H9 (cell line): ENCODE measurements at regions not wholly inside any gene's neighbourhood (a gene's known extent, or its start where the extent isn't known, plus 50 kb on each side); places are given as distances from the start of the nearest gene placed in this dataset.

Source experiments
- DNase-seq: peaks from one replicate; pipeline ENCODE4 v3.0.0-alpha.2; 2017
- H2AFZ ChIP-seq: one replicate; pipeline ENCODE4 v1.6.1; 2013; ENCODE audit warnings: mild to moderate bottlenecking, low read length, control low read depth, moderate library complexity
- H2AK5ac ChIP-seq: 2 replicates; pipeline ENCODE4 v1.6.1; 2013; ENCODE audit warnings: low read length, control low read depth, mixed read lengths; ENCODE audit not compliant: insufficient read length
- H2BK120ac ChIP-seq: one replicate; pipeline ENCODE4 v1.6.1; 2013; ENCODE audit warnings: low read depth, mild to moderate bottlenecking, low read length, control low read depth, inconsistent platforms; ENCODE audit not compliant: poor library complexity, severe bottlenecking
- H2BK12ac ChIP-seq: 2 replicates; pipeline ENCODE4 v1.6.1; 2013; ENCODE audit warnings: low read length, control low read depth, mixed read lengths, low read depth; ENCODE audit not compliant: insufficient read length
- H2BK15ac ChIP-seq: 2 replicates; pipeline ENCODE4 v1.6.1; 2013; ENCODE audit warnings: low read depth, low read length, control low read depth
- H2BK20ac ChIP-seq: one replicate; pipeline ENCODE4 v1.6.1; 2013; ENCODE audit warnings: low read depth, mild to moderate bottlenecking, low read length, control low read depth, inconsistent platforms; ENCODE audit not compliant: poor library complexity, severe bottlenecking
- H2BK5ac ChIP-seq: 2 replicates; pipeline ENCODE4 v1.6.1; 2013; ENCODE audit warnings: low read length, control low read depth, mixed read lengths; ENCODE audit not compliant: insufficient read length
- H3K14ac ChIP-seq: 2 replicates; pipeline ENCODE4 v1.6.1; 2013; ENCODE audit warnings: low read length, control low read depth; ENCODE audit not compliant: insufficient read depth
- H3K18ac ChIP-seq: 2 replicates; pipeline ENCODE4 v1.6.1; 2013; ENCODE audit warnings: low read depth, mild to moderate bottlenecking, mixed read lengths, low read length, control low read depth; ENCODE audit not compliant: insufficient read length
- H3K23ac ChIP-seq: 2 replicates; pipeline ENCODE4 v1.6.1; 2013; ENCODE audit warnings: low read length, control low read depth, mixed read lengths, low read depth; ENCODE audit not compliant: insufficient read length
- H3K23me2 ChIP-seq: 2 replicates; pipeline ENCODE4 v1.6.1; 2013; ENCODE audit warnings: low read depth, mild to moderate bottlenecking, mixed read lengths, low read length, control low read depth; ENCODE audit not compliant: insufficient read length, poor library complexity, severe bottlenecking
- H3K27ac ChIP-seq: 2 replicates; pipeline ENCODE4 v1.5.1; 2013; ENCODE audit warnings: low read length, control low read depth, mixed read lengths, low read depth; ENCODE audit not compliant: insufficient read length
- H3K27me3 ChIP-seq: 2 replicates; pipeline ENCODE4 v1.6.1; 2013; ENCODE audit warnings: low read length, control low read depth, inconsistent platforms; ENCODE audit not compliant: insufficient read depth
- H3K4ac ChIP-seq: 2 replicates; pipeline ENCODE4 v1.6.1; 2013; ENCODE audit warnings: low read depth, mild to moderate bottlenecking, control low read depth, inconsistent platforms, low read length, moderate library complexity
- H3K4me1 ChIP-seq: 2 replicates; pipeline ENCODE4 v1.6.1; 2013; ENCODE audit warnings: low read length, control low read depth, inconsistent platforms; ENCODE audit not compliant: insufficient read depth
- H3K4me2 ChIP-seq: 2 replicates; pipeline ENCODE4 v1.6.1; 2013; ENCODE audit warnings: low read length, control low read depth, mixed read lengths; ENCODE audit not compliant: insufficient read length, insufficient read depth
- H3K56ac ChIP-seq: 2 replicates; pipeline ENCODE4 v1.6.1; 2013; ENCODE audit warnings: low read depth, mild to moderate bottlenecking, mixed read lengths, low read length, control low read depth; ENCODE audit not compliant: insufficient read length
- H3K79me1 ChIP-seq: 2 replicates; pipeline ENCODE4 v1.6.1; 2013; ENCODE audit warnings: low read depth, mild to moderate bottlenecking, moderate library complexity, low read length, control low read depth, inconsistent platforms; ENCODE audit not compliant: insufficient read depth, poor library complexity, severe bottlenecking
- H3K79me2 ChIP-seq: 2 replicates; pipeline ENCODE4 v1.6.1; 2013; ENCODE audit warnings: low read length, control low read depth, inconsistent platforms; ENCODE audit not compliant: insufficient read depth
- H3K9ac ChIP-seq: 2 replicates; pipeline ENCODE4 v1.6.1; 2013; ENCODE audit warnings: low read length, control low read depth, mixed read lengths; ENCODE audit not compliant: insufficient read length; ENCODE audit errors: extremely low read depth
- H3K9me3 ChIP-seq: one replicate; pipeline ENCODE4 v1.6.1; 2013; ENCODE audit warnings: low read depth, low read length, inconsistent platforms; ENCODE audit not compliant: control insufficient read depth
- H3T11ph ChIP-seq: one replicate; pipeline ENCODE4 v1.6.1; 2013; ENCODE audit warnings: mild to moderate bottlenecking, low read length, control low read depth, inconsistent platforms
- H4K20me1 ChIP-seq: one replicate; pipeline ENCODE4 v1.6.1; 2013; ENCODE audit not compliant: control insufficient read depth, insufficient read length, insufficient read depth
- H4K5ac ChIP-seq: 2 replicates; pipeline ENCODE4 v1.6.1; 2013; ENCODE audit warnings: low read depth, mild to moderate bottlenecking, mixed read lengths, low read length, control low read depth; ENCODE audit not compliant: insufficient read length
- H4K8ac ChIP-seq: replicated peaks from 2 replicates; pipeline ENCODE4 v1.6.1; 2013; ENCODE audit warnings: low read length, control low read depth, mixed read lengths, low read depth; ENCODE audit not compliant: insufficient read length
- H4K91ac ChIP-seq: 2 replicates; pipeline ENCODE4 v1.6.1; 2013; ENCODE audit warnings: low read depth, mild to moderate bottlenecking, moderate library complexity, mixed read lengths, low read length, control low read depth; ENCODE audit not compliant: insufficient read length
- H3K27ac Mint-ChIP-seq, 3 experiments: 2 replicates in 2 of 3; 3 replicates in 1 of 3; pipeline ENCODE4 v1.8.0; 2020 to 2021; ENCODE audit warnings: mixed read lengths in 3 of 3, mild to moderate bottlenecking in 1 of 3, moderate library complexity in 1 of 3
- H3K27me3 Mint-ChIP-seq: 2 replicates; pipeline ENCODE4 v1.8.0; 2021; ENCODE audit warnings: low read depth, mild to moderate bottlenecking, moderate library complexity, mixed read lengths
- H3K36me3 Mint-ChIP-seq, 3 experiments: 2 replicates in 2 of 3; 3 replicates in 1 of 3; pipeline ENCODE4 v1.8.0; 2020 to 2021; ENCODE audit warnings: low read depth in 3 of 3, mixed read lengths in 3 of 3; ENCODE audit not compliant: insufficient read depth in 1 of 3
- H3K4me1 Mint-ChIP-seq, 2 experiments: 2 replicates each; pipeline ENCODE4 v1.8.0; 2020; ENCODE audit warnings: mixed read lengths in 2 of 2
- H3K4me3 Mint-ChIP-seq, 2 experiments: 2 replicates in 1 of 2; 3 replicates in 1 of 2; pipeline ENCODE4 v1.8.0; 2020 to 2021; ENCODE audit warnings: mild to moderate bottlenecking in 2 of 2, mixed read lengths in 2 of 2, moderate library complexity in 1 of 2
- H3K9me3 Mint-ChIP-seq, 2 experiments: 2 replicates in 1 of 2; 3 replicates in 1 of 2; pipeline ENCODE4 v1.8.0; 2020; ENCODE audit warnings: mild to moderate bottlenecking in 2 of 2, mixed read lengths in 2 of 2, moderate library complexity in 1 of 2
- WGBS: extraction: QIAGEN DNeasy Blood & Tissue Kit; methylation state at CpG from one replicate; pipeline ENCODE4 v1.1.7; 2013; ENCODE audit warnings: missing lambda C conversion rate, low lambda C conversion rate, mixed read lengths; ENCODE audit not compliant: insufficient read length; ENCODE audit errors: extremely low coverage; 5-methylcytosine and 5-hydroxymethylcytosine counted together
- TF ChIP-seq, protein P1 (sequence below): fragments of 200-600 bp; sonication (generic); conservative IDR thresholded peaks from 3 replicates; pipeline ENCODE4 v1.8.0; 2021; ENCODE audit warnings: antibody characterized with exemption, mild to moderate bottlenecking

DNA sequence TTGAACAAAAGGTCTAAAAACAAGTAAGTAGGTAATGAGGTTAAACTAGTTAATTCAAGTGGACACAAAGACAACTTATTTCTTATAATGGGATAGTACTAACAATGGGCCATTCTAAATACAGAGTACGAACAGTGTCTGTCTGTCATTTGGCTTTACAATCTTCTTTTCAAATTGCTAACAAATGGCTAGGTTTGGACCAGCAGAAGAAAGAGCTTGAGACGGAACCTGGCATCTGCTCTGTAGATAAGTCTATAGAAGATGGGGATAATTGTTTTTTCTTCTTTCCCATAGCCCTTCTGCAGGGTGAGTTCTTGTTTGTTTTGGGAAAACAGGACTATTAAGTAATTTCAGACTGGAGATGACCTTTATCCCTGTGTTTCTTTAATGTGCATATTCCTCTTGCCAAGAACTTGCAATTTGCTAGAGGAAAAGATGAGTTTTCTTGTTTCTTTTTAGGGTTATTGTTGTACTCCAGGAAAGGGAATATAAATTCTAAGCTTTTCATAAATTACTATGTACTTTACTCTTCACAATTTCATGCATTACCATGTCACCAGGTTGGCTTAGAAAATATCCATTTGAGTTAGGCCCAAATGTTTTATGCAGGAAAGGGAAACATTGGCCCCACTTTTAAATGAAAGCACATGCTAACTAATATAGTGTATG is 500.5 kb upstream of the SYT4 start:
- no peak overlapping the region for H3K4me3 Mint-ChIP-seq
- H3K4me1 Mint-ChIP-seq: peaks cover 12 to 21% of the 10 kb centered on the region in 2 experiments
- WGBS: no CpG with 5 or more reads among the region's 2 CpGs

More for the DNA sequence above, 500.5 kb upstream of the SYT4 start:
- H3K9me3 ChIP-seq: no peaks in the 10 kb centered on the region
- Mint-ChIP-seq H3K36me3 (no peaks in the 10 kb centered on the region), H3K27me3 (no peaks in the 10 kb centered on the region), H3K27ac (no peak overlapping the region; a peak in 1 of 7 replicates), H3K9me3 (no peaks in the 10 kb centered on the region)
- H2AFZ ChIP-seq: no peak overlapping the region
- TF ChIP-seq, protein P1, sequence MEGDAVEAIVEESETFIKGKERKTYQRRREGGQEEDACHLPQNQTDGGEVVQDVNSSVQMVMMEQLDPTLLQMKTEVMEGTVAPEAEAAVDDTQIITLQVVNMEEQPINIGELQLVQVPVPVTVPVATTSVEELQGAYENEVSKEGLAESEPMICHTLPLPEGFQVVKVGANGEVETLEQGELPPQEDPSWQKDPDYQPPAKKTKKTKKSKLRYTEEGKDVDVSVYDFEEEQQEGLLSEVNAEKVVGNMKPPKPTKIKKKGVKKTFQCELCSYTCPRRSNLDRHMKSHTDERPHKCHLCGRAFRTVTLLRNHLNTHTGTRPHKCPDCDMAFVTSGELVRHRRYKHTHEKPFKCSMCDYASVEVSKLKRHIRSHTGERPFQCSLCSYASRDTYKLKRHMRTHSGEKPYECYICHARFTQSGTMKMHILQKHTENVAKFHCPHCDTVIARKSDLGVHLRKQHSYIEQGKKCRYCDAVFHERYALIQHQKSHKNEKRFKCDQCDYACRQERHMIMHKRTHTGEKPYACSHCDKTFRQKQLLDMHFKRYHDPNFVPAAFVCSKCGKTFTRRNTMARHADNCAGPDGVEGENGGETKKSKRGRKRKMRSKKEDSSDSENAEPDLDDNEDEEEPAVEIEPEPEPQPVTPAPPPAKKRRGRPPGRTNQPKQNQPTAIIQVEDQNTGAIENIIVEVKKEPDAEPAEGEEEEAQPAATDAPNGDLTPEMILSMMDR: no peak
- H2BK20ac ChIP-seq: no peak overlapping the region
- H3K79me1 ChIP-seq: no peaks in the 10 kb centered on the region
- no peak overlapping the region for H2BK12ac ChIP-seq
- no peaks in the 10 kb centered on the region for H4K20me1 ChIP-seq
- no peak overlapping the region for H4K91ac ChIP-seq
- H3K23me2 ChIP-seq: no peaks in the 10 kb centered on the region
- no peak overlapping the region for H3K14ac ChIP-seq
- no peak overlapping the region for H2AK5ac ChIP-seq
- no peak for DNase-seq
- no peak overlapping the region for H3K56ac ChIP-seq
- no peak overlapping the region for H3K18ac ChIP-seq
- H4K8ac ChIP-seq: no peak overlapping the region
- H3K79me2 ChIP-seq: no peaks in the 10 kb centered on the region
- no peak overlapping the region for H3K23ac ChIP-seq
- no peak overlapping the region for H3K4me2 ChIP-seq
- no peaks in the 10 kb centered on the region for H3K27me3 ChIP-seq
- no peak overlapping the region for H3K4ac ChIP-seq
- no peak overlapping the region for H3K27ac ChIP-seq
- H4K5ac ChIP-seq: no peak overlapping the region
- no peak overlapping the region for H3K9ac ChIP-seq
- no peak overlapping the region for H2BK120ac ChIP-seq
- H3K4me1 ChIP-seq: no peaks in the 10 kb centered on the region
- no peak overlapping the region for H2BK15ac ChIP-seq
- no peak overlapping the region for H2BK5ac ChIP-seq
- H3T11ph ChIP-seq: no peak overlapping the region
